ENCODE measurements at regions not wholly inside any gene's neighbourhood (a gene's known extent, or its start where the extent isn't known, plus 50 kb on each side); places are given as distances from the start of the nearest gene placed in this dataset.

DNA sequence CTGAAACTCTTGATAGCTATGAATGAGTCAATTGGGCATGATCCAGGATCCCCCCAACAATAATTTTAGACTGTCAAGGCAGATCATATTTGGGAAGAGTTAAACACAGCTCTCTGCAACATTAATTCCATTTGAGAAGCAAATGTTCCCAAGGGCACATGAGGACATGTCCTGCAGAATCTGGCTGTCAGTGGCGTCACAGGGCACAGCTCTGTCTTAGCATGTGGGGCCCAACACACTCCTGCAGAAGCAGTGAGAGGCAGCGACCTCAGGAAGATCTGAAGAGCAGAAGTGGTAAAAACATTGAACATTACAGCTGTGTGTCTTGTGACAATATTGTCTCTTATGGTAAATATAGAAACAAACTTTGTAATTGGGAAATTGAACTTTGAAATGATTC lies 197.1 kb upstream of the PBX1 start:
- no peak overlapping the region for H3K4me3 Mint-ChIP-seq
- peaks cover 0 to 1% (median 0%) of the 10 kb centered on the region in 3 donors for H3K4me1 Mint-ChIP-seq
- H3K27ac Mint-ChIP-seq: no peak overlapping the region
- H3K36me3 Mint-ChIP-seq: no peaks in the 10 kb centered on the region
- peaks cover 4 to 29% (median 6%) of the 10 kb centered on the region in 3 donors for H3K9me3 Mint-ChIP-seq
- H3K27me3 Mint-ChIP-seq: no peaks in the 10 kb centered on the region

- H3K27ac Mint-ChIP-seq: no peak overlapping the region
- H3K4me3 Mint-ChIP-seq: no peak overlapping the region
- H3K4me1 Mint-ChIP-seq: peaks cover 0 to 1% (median 0%) of the 10 kb centered on the region in 3 donors
- H3K36me3 Mint-ChIP-seq: no peaks in the 10 kb centered on the region
- no peaks in the 10 kb centered on the region for H3K27me3 Mint-ChIP-seq
- peaks cover 5 to 32% (median 8%) of the 10 kb centered on the region in 3 donors for H3K9me3 Mint-ChIP-seq
Observed at GRCh38 chr1:164363980-164364379, 195.0 kb upstream of the PBX1 start.

DNA sequence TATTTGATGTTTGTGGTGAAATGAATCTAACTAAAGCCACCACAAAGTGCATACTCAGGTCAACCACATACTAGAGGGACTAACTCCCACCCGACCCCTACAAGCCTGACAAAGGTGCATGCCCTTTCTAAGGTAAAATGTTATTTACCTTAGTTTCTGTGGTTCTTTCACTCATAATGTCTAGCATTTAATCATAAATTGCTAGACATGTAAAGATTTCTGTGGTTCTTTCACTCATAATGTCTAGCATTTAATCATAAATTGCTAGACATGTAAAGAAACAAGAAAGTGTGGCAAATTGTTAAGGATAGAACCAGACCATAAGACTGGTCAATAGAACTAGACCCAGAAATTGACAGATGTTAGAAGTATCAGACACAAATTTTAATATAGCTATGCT lies 193.0 kb upstream of the PBX1 start:
- H3K27ac Mint-ChIP-seq: no peak overlapping the region
- H3K4me3 Mint-ChIP-seq: no peak overlapping the region
- H3K4me1 Mint-ChIP-seq: peaks cover 0 to 1% (median 0%) of the 10 kb centered on the region in 3 donors
- peaks cover 5 to 25% (median 8%) of the 10 kb centered on the region in 3 donors for H3K9me3 Mint-ChIP-seq
- no peaks in the 10 kb centered on the region for H3K36me3 Mint-ChIP-seq
- no peaks in the 10 kb centered on the region for H3K27me3 Mint-ChIP-seq

GRCh38 chr1:164369698-164370365 lies 189.2 kb upstream of the PBX1 start:
- Mint-ChIP-seq H3K27me3 (no peaks in the 10 kb centered on the region), H3K9me3 (peaks cover 6 to 26% (median 8%) of the 10 kb centered on the region in 3 donors), H3K4me1 (no peaks in the 10 kb centered on the region), H3K36me3 (no peaks in the 10 kb centered on the region), H3K4me3 (no peak overlapping the region), H3K27ac (no peak overlapping the region)

DNA sequence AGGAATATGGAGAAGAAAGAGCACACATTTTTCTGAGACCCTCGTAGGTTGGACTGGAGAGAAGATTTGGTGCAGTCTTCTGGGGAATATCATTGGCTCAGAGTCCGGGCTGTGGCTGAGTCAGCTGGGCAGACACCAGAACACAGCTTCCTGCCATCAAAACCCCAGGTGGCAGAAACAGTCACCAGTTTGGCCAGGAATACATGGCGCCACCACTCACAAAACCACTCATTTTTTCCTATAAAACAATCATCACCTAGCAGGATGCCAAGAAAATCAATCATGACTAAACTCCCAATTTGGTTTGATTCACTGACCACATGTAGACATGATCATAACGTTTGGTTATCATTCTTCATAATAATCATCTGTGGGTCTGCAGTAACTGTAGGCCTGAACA lies 178.1 kb upstream of the PBX1 start:
- Mint-ChIP-seq H3K27me3 (peaks cover 3% of the 10 kb centered on the region), H3K36me3 (no peaks in the 10 kb centered on the region), H3K4me1 (peaks cover 0 to 1% (median 0%) of the 10 kb centered on the region in 3 donors), H3K4me3 (no peak overlapping the region), H3K9me3 (peaks cover 0 to 7% (median 0%) of the 10 kb centered on the region in 3 donors), H3K27ac (no peak overlapping the region)

DNA sequence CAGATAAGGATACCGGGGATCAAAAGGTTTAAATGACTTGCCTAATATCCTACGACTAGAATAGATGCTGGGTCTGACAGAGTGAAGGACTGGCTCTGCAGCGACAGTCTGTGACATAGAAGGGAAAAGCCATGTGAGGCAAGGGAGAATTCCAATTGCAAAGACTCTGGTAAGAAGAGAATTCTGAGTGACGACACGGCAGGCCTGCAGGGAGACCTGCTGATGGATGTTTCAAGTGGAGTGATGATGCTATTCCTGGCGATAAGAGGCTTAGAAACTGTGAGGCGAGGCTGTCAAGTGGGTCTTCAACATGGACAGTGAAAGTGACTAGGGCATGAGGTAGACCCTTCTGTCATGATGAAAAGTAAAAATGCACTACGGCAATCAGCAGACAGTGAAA lies 176.6 kb upstream of the PBX1 start:
- Mint-ChIP-seq H3K36me3 (peaks cover 2% of the 10 kb centered on the region), H3K4me3 (no peak overlapping the region), H3K4me1 (peaks cover 0 to 1% (median 0%) of the 10 kb centered on the region in 3 donors), H3K9me3 (peaks cover 1 to 7% (median 4%) of the 10 kb centered on the region in 3 donors), H3K27ac (no peak overlapping the region), H3K27me3 (no peaks in the 10 kb centered on the region)

DNA sequence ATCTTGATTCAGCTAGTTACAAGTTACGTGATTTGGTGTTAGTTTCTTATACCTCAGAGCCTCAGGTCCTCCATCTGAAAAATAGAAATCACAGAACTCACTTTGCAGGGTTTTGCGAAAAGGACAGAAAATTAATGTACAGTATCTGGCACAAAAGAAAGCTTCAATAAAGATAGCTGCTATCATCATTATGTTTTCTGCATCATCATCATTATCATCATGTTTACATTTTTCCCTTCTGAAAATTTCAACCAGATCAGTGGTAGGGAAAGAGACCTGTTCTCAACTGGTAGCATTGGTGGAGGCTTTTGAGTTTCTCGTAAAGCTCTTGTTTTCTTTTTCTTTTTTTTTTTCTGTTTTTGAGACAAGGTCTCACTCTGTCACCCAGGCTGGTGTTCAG lies 174.7 kb upstream of the PBX1 start:
- Mint-ChIP-seq H3K27ac (no peak overlapping the region), H3K9me3 (peaks cover 3 to 7% (median 7%) of the 10 kb centered on the region in 3 donors), H3K27me3 (no peaks in the 10 kb centered on the region), H3K36me3 (peaks cover 2% of the 10 kb centered on the region), H3K4me1 (peaks cover 0 to 1% (median 0%) of the 10 kb centered on the region in 3 donors), H3K4me3 (no peak overlapping the region)

DNA sequence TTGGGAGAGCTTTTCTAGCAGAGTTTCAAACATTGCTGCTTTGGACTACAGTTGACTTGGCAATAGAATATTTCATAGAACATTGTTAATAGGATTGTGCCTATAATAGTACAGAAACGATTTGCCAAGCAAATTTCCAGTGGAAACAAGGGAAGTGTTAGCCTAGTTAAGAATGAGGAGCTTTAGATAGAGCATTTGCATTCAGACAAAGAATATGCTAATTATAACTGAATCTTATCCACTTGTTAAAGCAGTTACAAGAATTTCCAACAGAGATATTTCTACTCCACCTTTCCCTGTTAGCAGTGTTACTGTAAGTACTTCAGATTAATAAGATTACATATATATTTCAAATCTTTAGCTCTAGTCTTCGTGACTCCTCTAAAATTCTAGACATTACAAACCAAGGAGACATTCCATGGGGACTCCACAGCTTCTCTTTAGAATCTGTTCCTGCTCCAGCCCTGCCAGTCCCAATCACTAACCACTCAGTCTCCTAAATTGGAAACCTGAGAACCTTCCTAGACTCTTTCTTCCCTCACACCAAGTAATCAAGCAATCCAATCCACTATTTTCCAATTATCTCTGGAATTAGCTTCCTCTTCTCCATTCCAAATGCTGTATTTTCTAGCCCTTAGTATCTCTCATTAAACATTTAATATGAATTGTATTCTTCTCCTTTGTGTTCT lies 141.8 kb upstream of the PBX1 start:
- no peak overlapping the region for H3K27ac Mint-ChIP-seq

DNA sequence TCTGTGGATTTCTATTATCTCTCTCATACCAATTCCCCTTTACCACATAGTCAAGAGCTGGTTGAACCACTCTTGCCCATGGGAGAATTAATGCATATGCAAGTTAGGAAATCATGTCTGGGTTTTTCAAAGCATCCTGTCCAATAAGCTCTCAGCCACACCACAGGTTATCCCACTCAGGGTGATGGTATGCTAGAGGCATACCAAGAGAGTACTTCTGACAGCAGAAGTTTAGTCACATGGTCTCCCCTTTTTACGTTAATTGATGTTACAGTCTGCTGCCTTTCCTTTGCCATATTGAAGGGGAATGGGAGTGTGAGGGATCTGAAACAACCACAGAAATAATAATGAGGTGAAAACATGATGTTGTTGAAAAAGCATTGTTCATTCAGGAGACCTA lies 135.8 kb upstream of the PBX1 start:
- H3K4me3 Mint-ChIP-seq: no peak overlapping the region
- no peaks in the 10 kb centered on the region for H3K9me3 Mint-ChIP-seq
- no peaks in the 10 kb centered on the region for H3K4me1 Mint-ChIP-seq
- no peaks in the 10 kb centered on the region for H3K36me3 Mint-ChIP-seq
- H3K27ac Mint-ChIP-seq: no peak overlapping the region
- peaks cover 2% of the 10 kb centered on the region for H3K27me3 Mint-ChIP-seq

More for the DNA sequence above, 141.8 kb upstream of the PBX1 start:
- Mint-ChIP-seq H3K4me3 (no peak overlapping the region), H3K27me3 (no peaks in the 10 kb centered on the region), H3K36me3 (no peaks in the 10 kb centered on the region), H3K4me1 (no peaks in the 10 kb centered on the region), H3K9me3 (peaks cover 0 to 4% (median 0%) of the 10 kb centered on the region in 3 donors)

DNA sequence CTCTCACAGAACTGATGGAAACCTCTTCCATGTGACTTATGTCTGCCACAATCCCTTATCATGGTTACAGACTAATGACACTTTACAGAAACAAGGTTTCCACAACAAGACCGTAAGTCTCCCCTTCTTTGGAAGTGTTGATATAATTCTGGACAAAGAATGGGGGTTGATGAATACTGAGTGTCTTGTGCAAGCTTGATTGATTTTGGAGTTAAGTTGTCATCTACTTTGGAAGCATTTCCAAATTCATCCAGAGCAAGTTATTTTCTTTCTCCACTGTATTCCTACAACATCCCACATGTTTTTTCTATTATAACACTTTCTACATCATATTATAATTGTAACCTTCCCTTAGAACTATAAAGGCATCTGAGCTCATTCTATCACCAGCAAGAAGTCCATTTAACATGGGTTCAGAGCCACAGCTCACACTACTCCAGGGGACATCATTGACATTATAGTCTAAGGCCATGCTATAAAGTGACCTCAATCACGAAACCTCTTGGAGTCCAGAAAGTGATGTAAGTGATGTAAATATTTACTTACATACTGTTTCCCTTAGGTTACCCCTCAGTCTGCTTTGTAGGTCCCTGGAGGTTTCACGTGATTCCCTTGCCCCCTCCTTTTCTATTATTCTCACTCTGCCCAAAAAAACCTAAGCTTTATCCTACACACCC lies 125.7 kb upstream of the PBX1 start:
- no peak overlapping the region for H3K4me3 Mint-ChIP-seq
- H3K9me3 Mint-ChIP-seq: peaks cover 0 to 2% (median 0%) of the 10 kb centered on the region in 3 donors
- no peaks in the 10 kb centered on the region for H3K27me3 Mint-ChIP-seq
- H3K36me3 Mint-ChIP-seq: no peaks in the 10 kb centered on the region
- no peak overlapping the region for H3K27ac Mint-ChIP-seq
- no peaks in the 10 kb centered on the region for H3K4me1 Mint-ChIP-seq

DNA sequence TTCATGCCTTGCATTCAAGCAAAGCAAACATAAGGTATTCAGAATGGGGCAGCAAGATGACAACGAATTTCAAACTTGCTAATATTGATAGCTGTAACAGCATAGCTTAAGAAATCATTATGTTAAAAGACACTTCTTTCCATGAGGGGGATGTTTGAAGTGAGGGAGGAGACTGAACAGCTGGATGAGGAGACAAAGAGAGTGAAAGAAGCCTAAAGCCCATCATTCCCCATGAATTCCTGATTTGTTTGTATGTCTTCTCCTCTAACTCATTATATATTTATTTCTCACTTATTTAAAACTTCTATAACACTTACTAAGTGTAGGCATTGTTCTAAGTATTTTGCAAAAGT lies 125.2 kb upstream of the PBX1 start:
- Mint-ChIP-seq H3K36me3 (no peaks in the 10 kb centered on the region), H3K27ac (no peak overlapping the region), H3K9me3 (peaks cover 0 to 2% (median 0%) of the 10 kb centered on the region in 3 donors), H3K4me1 (no peaks in the 10 kb centered on the region), H3K4me3 (no peak overlapping the region), H3K27me3 (no peaks in the 10 kb centered on the region)

DNA sequence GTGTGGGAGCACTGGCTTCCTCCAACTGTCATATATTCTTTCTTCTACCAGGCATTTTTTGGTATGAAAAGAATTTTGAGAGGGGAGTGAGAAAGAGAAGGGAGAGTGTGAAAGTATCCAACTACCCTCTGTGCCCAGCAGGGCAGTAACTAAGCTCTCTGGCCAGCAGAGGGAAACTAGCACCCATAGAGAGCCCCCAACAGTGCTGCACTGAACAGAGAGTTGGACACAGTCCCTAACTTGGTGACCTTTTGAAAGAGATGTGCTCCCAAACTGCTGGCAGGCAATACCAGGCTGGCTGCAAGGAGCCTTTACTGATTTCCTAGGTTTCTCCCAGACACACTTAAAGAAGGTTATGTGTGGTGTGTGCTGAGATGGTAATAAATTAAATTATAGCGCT lies 118.8 kb upstream of the PBX1 start:
- H3K9me3 Mint-ChIP-seq: no peaks in the 10 kb centered on the region

DNA sequence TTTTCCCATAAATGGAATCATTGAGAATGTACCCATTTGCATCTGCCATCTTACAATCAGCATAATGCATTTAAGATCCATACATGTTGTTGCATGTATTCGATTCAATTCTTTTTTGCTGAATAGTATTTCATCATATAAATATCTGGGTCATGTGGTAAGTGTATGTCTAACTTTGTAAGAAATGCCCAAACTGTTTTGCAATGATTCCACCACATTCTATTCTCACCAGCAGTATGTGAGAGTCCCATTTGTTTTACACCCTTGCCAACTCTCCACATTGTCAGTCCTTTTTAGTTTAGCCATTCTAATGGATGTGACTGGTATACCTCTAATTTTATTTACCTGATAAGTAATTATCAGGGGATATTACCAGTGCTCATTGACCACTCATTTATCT lies 115.8 kb upstream of the PBX1 start:
- Mint-ChIP-seq H3K9me3 (no peaks in the 10 kb centered on the region), H3K27ac (no peak overlapping the region), H3K4me3 (no peak overlapping the region), H3K27me3 (no peaks in the 10 kb centered on the region), H3K4me1 (no peaks in the 10 kb centered on the region), H3K36me3 (no peaks in the 10 kb centered on the region)

More for the DNA sequence above, 118.8 kb upstream of the PBX1 start:
- Mint-ChIP-seq H3K27me3 (no peaks in the 10 kb centered on the region), H3K36me3 (no peaks in the 10 kb centered on the region), H3K4me1 (no peaks in the 10 kb centered on the region), H3K4me3 (no peak overlapping the region), H3K27ac (no peak overlapping the region)

- Mint-ChIP-seq H3K9me3 (no peaks in the 10 kb centered on the region), H3K4me1 (no peaks in the 10 kb centered on the region), H3K4me3 (no peak overlapping the region), H3K27me3 (no peaks in the 10 kb centered on the region), H3K36me3 (no peaks in the 10 kb centered on the region), H3K27ac (no peak overlapping the region)
Observed at GRCh38 chr1:164443836-164444235, 115.1 kb upstream of the PBX1 start.

DNA sequence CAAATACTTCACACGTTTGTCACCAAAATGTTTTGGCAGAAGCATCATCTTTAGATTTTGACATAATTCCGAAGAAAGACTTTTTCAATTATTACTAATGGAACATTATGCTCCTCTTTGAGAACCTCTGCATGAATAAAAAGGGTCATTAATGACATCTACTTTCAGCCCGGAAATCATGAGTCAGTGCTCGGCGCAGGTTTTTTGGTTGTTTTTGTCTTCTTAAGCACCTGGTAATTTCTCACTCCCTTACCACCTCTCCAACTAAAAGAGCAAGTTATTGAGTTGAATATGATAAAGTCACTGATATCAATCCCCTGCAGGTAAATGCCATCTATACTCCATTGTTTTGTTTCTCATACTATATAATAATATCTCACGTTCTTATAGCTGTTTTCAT lies 113.0 kb upstream of the PBX1 start:
- H3K36me3 Mint-ChIP-seq: no peaks in the 10 kb centered on the region

More for the DNA sequence above, 113.0 kb upstream of the PBX1 start:
- H3K4me3 Mint-ChIP-seq: no peak overlapping the region
- no peaks in the 10 kb centered on the region for H3K27me3 Mint-ChIP-seq
- H3K4me1 Mint-ChIP-seq: no peaks in the 10 kb centered on the region
- H3K27ac Mint-ChIP-seq: no peak overlapping the region
- peaks cover 0 to 6% (median 2%) of the 10 kb centered on the region in 3 donors for H3K9me3 Mint-ChIP-seq
